ENCODE measurements at regions not wholly inside any gene's neighbourhood (a gene's known extent, or its start where the extent isn't known, plus 50 kb on each side); places are given as distances from the start of the nearest gene placed in this dataset.
"Not testable (repeated sequence)": the region's sequence is repeated elsewhere in the genome, so short reads cannot be mapped to it uniquely, and the experiment has no call there.

GRCh38 chr5:159645179-159645846 lies 271.0 kb upstream of the ADRA1B start:
- no peak for DNase-seq (ENCODE audit: low read depth)

GRCh38 chr5:159650803-159651202 lies 265.5 kb upstream of the ADRA1B start:
- no peak for DNase-seq (ENCODE audit: low read depth)

- DNase-seq (ENCODE audit: low read depth) = no peak
Measured at GRCh38 chr5:159655757-159656409, 260.4 kb upstream of the ADRA1B start.

- no peak for DNase-seq (ENCODE audit: low read depth)
Measured at GRCh38 chr5:159657298-159657697, 259.0 kb upstream of the ADRA1B start.

- DNase-seq (ENCODE audit: low read depth) = no peak
Measured at GRCh38 chr5:159657771-159658170, 258.5 kb upstream of the ADRA1B start.

GRCh38 chr5:159658266-159658925 lies 257.9 kb upstream of the ADRA1B start:
- DNase-seq (ENCODE audit: low read depth) = no peak

GRCh38 chr5:159660401-159660800 lies 255.9 kb upstream of the ADRA1B start:
- DNase-seq (ENCODE audit: low read depth) = peak; percentile 22

GRCh38 chr5:159663986-159664385 lies 252.3 kb upstream of the ADRA1B start:
- DNase-seq (ENCODE audit: low read depth) = no peak

GRCh38 chr5:159667286-159667685 lies 249.0 kb upstream of the ADRA1B start:
- no peak for DNase-seq (ENCODE audit: low read depth)

GRCh38 chr5:159668556-159668955 lies 247.7 kb upstream of the ADRA1B start:
- DNase-seq (ENCODE audit: low read depth) = no peak

GRCh38 chr5:159669559-159669958 lies 246.7 kb upstream of the ADRA1B start:
- no peak for DNase-seq (ENCODE audit: low read depth)

GRCh38 chr5:159671886-159672285 lies 244.4 kb upstream of the ADRA1B start:
- DNase-seq (ENCODE audit: low read depth) = no peak

- no peak for DNase-seq (ENCODE audit: low read depth)
Measured at GRCh38 chr5:159673538-159673937, 242.7 kb upstream of the ADRA1B start.

- no peak for DNase-seq (ENCODE audit: low read depth)
Measured at GRCh38 chr5:159678657-159679392, 237.5 kb upstream of the ADRA1B start.

GRCh38 chr5:159680095-159680494 lies 236.2 kb upstream of the ADRA1B start:
- DNase-seq (ENCODE audit: low read depth) = no peak

GRCh38 chr5:159681661-159682060 lies 234.6 kb upstream of the ADRA1B start:
- DNase-seq (ENCODE audit: low read depth) = no peak

GRCh38 chr5:159682623-159683022 lies 233.7 kb upstream of the ADRA1B start:
- DNase-seq (ENCODE audit: low read depth) = peak; percentile 16

- not testable (repeated sequence) for DNase-seq (ENCODE audit: low read depth)
Measured at GRCh38 chr5:159687892-159688291, 228.4 kb upstream of the ADRA1B start.

- DNase-seq (ENCODE audit: low read depth) = no peak
Measured at GRCh38 chr5:159695741-159696294, 220.5 kb upstream of the ADRA1B start.

- no peak for DNase-seq (ENCODE audit: low read depth)
Measured at GRCh38 chr5:159697530-159697929, 218.8 kb upstream of the ADRA1B start.

GRCh38 chr5:159698322-159698721 lies 218.0 kb upstream of the ADRA1B start:
- no peak for DNase-seq (ENCODE audit: low read depth)

GRCh38 chr5:159700016-159700415 lies 216.3 kb upstream of the ADRA1B start:
- DNase-seq (ENCODE audit: low read depth) = no peak
